Endothelial cell of umbilical vein (primary cell): ENCODE measurements at regions not wholly inside any gene's neighbourhood (a gene's known extent, or its start where the extent isn't known, plus 50 kb on each side); places are given as distances from the start of the nearest gene placed in this dataset.

Source experiments
- BruUV-seq: library from RNA; stranded (reverse); fragments of 400-500 nt; replicated peaks from 2 replicates; lab custom pipeline; 2021; lab: Mats Ljungman, UMichigan
- CTCF ChIA-PET: fragments of 300-600, 350-600 bp; sonication (Branson Sonifier 250); formaldehyde crosslinking; loops from one replicate; lab custom pipeline; 2021; ENCODE audit warnings: antibody characterized with exemption, inconsistent platforms; lab: Charles Lee
- POLR2A ChIA-PET: fragments of 300-600, 350-600 bp; sonication (Branson Sonifier 250); formaldehyde crosslinking; loops from one replicate; lab custom pipeline; 2021; ENCODE audit warnings: antibody characterized with exemption, inconsistent platforms; lab: Charles Lee
- DNase-seq: peaks from one replicate; pipeline ENCODE4 v3.0.0-alpha.2; 2011; ENCODE audit warnings: low read depth, low spot score
- FAIRE-seq: peaks from 2 replicates; lab custom pipeline; 2011; peaks lifted over from hg19 to GRCh38; lab: Jason Lieb, UNC
- H2AFZ ChIP-seq: 2 replicates; pipeline ENCODE4 v1.6.0; 2012; ENCODE audit warnings: low read depth, low read length, control low read depth, inconsistent platforms
- H3K27ac ChIP-seq: 2 replicates; pipeline ENCODE4 v1.5.1; 2011; ENCODE audit warnings: low read depth, mild to moderate bottlenecking, control low read depth, low read length, moderate library complexity; ENCODE audit not compliant: insufficient read depth
- H3K27me3 ChIP-seq, 2 experiments: 2 replicates each; pipeline versions ENCODE4 v1.6.0 to v1.6.1; 2011; ENCODE audit warnings: low read length in 2 of 2, mixed read lengths in 1 of 2; ENCODE audit not compliant: control insufficient read depth in 2 of 2, insufficient read depth in 2 of 2
- H3K36me3 ChIP-seq, 2 experiments: 2 replicates in 1 of 2; 3 replicates in 1 of 2; pipeline ENCODE4 v1.5.1; 2011; ENCODE audit warnings: low read length in 2 of 2, mild to moderate bottlenecking in 1 of 2, moderate library complexity in 1 of 2; ENCODE audit not compliant: control insufficient read depth in 2 of 2, insufficient read depth in 2 of 2; ENCODE audit errors: extremely low read depth in 1 of 2
- H3K4me1 ChIP-seq: 3 replicates; pipeline ENCODE4 v1.5.1; 2011; ENCODE audit warnings: mild to moderate bottlenecking, low read length; ENCODE audit not compliant: control insufficient read depth, insufficient read depth; ENCODE audit errors: extremely low read depth
- H3K4me2 ChIP-seq: 2 replicates; pipeline ENCODE4 v1.6.1; 2011; ENCODE audit warnings: low read length, control low read depth, mixed read lengths; ENCODE audit not compliant: insufficient read depth
- H3K4me3 ChIP-seq, 3 experiments: fragments of 200-600 bp in 1 of 3; sonication (generic), shearing (Covaris generic) in 1 of 3; replicated peaks in 1 of 3; 2 replicates each; pipeline ENCODE4 v1.5.1; 2011 to 2016; ENCODE audit warnings: control low read depth in 3 of 3, low read length in 3 of 3, mild to moderate bottlenecking in 2 of 3, inconsistent platforms in 1 of 3, low read depth in 1 of 3, moderate library complexity in 1 of 3; ENCODE audit not compliant: insufficient read depth in 1 of 3
- H3K79me2 ChIP-seq: 2 replicates; pipeline ENCODE4 v1.6.0; 2012; ENCODE audit warnings: low read length, inconsistent platforms; ENCODE audit not compliant: control insufficient read depth, insufficient read depth
- H3K9ac ChIP-seq: replicated peaks from 2 replicates; pipeline ENCODE3; 2011; ENCODE audit warnings: low read length, control low read depth; ENCODE audit not compliant: insufficient read depth; ENCODE audit errors: extremely low read depth
- H3K9me1 ChIP-seq: replicated peaks from 3 replicates; pipeline ENCODE4 v1.6.0; 2011; ENCODE audit warnings: mild to moderate bottlenecking, low read length; ENCODE audit not compliant: control insufficient read depth, insufficient read depth; ENCODE audit errors: extremely low read depth
- H3K9me3 ChIP-seq: replicated peaks from 2 replicates; pipeline ENCODE4 v1.5.1; 2012; ENCODE audit warnings: low read length, inconsistent platforms; ENCODE audit not compliant: control insufficient read depth, insufficient read depth
- H4K20me1 ChIP-seq: replicated peaks from 2 replicates; pipeline ENCODE3; 2011; ENCODE audit warnings: mild to moderate bottlenecking, low read length; ENCODE audit not compliant: control insufficient read depth, insufficient read depth; ENCODE audit errors: extremely low read depth
- FOS ChIP-seq: IDR thresholded peaks from 2 replicates; pipeline ENCODE4 v1.6.1; 2011; ENCODE audit warnings: mild to moderate bottlenecking, low read length, moderate library complexity, borderline replicate concordance; ENCODE audit not compliant: insufficient read depth
- GATA2 ChIP-seq: IDR thresholded peaks from 2 replicates; pipeline ENCODE4 v1.7.0; 2011; ENCODE audit warnings: low read depth, mild to moderate bottlenecking, moderate library complexity, mixed read lengths, low read length; ENCODE audit not compliant: insufficient read length, insufficient read depth
- JUN ChIP-seq: IDR thresholded peaks from 2 replicates; pipeline ENCODE4 v1.6.1; 2011; ENCODE audit warnings: borderline replicate concordance, low read depth; ENCODE audit not compliant: insufficient read length, insufficient read depth
- POLR2A ChIP-seq: IDR thresholded peaks from 2 replicates; pipeline ENCODE4 v1.6.1; 2012; ENCODE audit warnings: low read depth, mild to moderate bottlenecking, control low read depth, low read length
- POLR2AphosphoS5 ChIP-seq: IDR thresholded peaks from 2 replicates; pipeline ENCODE4 v1.6.1; 2012; ENCODE audit warnings: low read depth, mild to moderate bottlenecking, control low read depth, low read length, moderate library complexity; ENCODE audit not compliant: insufficient read depth
- dilution Hi-C: fragments of 300-500 bp; cut with MboI; formaldehyde crosslinking; loops from one replicate; pipeline ENCODE4 v1.15.0; 2019; ENCODE audit warnings: low sequenced_read_pairs; ENCODE audit not compliant: extremely low pct_ligation_motif_present
- intact Hi-C: fragments of 100-400 bp; cut with micrococcal nuclease; formaldehyde crosslinking; loops from one replicate; pipeline ENCODE4 v1.10.0; 2022
- TF ChIP-seq, protein P1 (sequence below): IDR thresholded peaks from 2 replicates; pipeline ENCODE4 v1.6.1; 2011; ENCODE audit not compliant: insufficient read depth, insufficient read length

DNA sequence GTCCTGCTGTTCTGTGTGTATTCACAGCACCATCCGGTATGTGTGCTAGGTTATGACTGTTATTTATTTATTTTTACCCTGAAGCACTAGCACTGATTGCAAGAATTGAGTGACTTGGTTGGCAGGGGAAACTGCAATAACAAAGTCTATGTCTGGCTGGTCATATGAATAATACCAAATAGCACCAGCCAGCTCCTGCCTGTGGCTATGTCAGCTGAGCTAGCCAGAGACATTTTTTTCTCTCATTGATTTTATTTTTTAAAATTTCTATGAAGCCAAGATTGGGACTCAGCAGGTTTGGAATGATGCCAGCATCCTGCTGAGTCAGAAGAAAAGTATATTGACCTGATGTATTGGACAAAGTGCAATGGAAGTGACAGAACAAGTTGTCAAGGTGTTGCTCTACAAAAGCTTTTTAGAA lies 188.5 kb upstream of the CDH2 start:
- dilution Hi-C loops (no loop called here), intact Hi-C loops (no loop called here)
- no peak overlapping the region for H3K9ac ChIP-seq
- no peaks in the 10 kb centered on the region for H3K9me1 ChIP-seq
- POLR2A ChIA-PET, result no interaction called here
- H3K4me3 ChIP-seq, result no peak overlapping the region
- peak; percentile 63 for FAIRE-seq
- H4K20me1 ChIP-seq, result no peaks in the 10 kb centered on the region
- no peak overlapping the region for H2AFZ ChIP-seq
- H3K4me2 ChIP-seq, result no peak overlapping the region
- TF ChIP-seq, protein P1, sequence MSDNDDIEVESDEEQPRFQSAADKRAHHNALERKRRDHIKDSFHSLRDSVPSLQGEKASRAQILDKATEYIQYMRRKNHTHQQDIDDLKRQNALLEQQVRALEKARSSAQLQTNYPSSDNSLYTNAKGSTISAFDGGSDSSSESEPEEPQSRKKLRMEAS, result no peak
- peak; percentile 26 for TF ChIP-seq FOS
- peaks cover 0 to 2% of the 10 kb centered on the region in 2 experiments for H3K27me3 ChIP-seq
- no TSS peak for BruUV-seq
- no peak overlapping the region for H3K27ac ChIP-seq
- peaks cover 3% of the 10 kb centered on the region for H3K4me1 ChIP-seq
- H3K36me3 ChIP-seq, result no peaks in the 10 kb centered on the region
- H3K79me2 ChIP-seq, result no peaks in the 10 kb centered on the region
- no peaks in the 10 kb centered on the region for H3K9me3 ChIP-seq
- DNase-seq, result peak; percentile 40
- CTCF ChIA-PET, result interaction anchor here (1.1 kb wide), 1 partner anchor 11 kb away, joined by 3 read pairs; no protein-coding TSS in a partner anchor

DNA sequence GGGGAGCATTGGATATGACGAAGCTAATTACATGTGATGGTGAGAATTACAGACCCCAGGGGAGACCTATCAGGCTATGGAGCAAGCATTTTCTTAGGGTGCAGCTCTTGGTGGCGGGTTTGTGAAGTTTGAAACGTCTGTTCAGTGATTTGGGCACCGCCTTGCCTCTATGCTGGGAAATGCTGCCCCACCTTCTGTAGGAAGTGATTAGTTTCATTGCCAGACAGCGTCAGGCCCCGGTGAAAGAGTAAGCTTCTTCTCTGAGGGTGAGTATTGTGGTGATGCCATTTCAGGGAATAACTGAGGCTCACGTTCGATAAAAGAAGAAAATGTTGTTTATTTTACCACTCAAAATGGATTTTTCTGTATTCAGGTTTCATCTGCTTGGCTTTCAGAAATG lies 186.2 kb upstream of the CDH2 start:
- DNase-seq, result no peak
- dilution Hi-C loops, result no loop called here

More for the DNA sequence above, 186.2 kb upstream of the CDH2 start:
- H3K27ac ChIP-seq, result no peak overlapping the region
- peaks cover 2 to 3% of the 10 kb centered on the region in 2 experiments for H3K27me3 ChIP-seq
- H2AFZ ChIP-seq, result no peak overlapping the region
- H3K9me1 ChIP-seq, result no peaks in the 10 kb centered on the region
- intact Hi-C loops, result no loop called here
- H3K4me2 ChIP-seq, result no peak overlapping the region
- H4K20me1 ChIP-seq, result no peaks in the 10 kb centered on the region
- CTCF ChIA-PET, result interaction anchor here (1.7 kb wide), 1 partner anchor 10 kb away, joined by 4 read pairs; no protein-coding TSS in a partner anchor
- no peak overlapping the region for H3K9ac ChIP-seq
- H3K79me2 ChIP-seq, result no peaks in the 10 kb centered on the region
- H3K36me3 ChIP-seq, result no peaks in the 10 kb centered on the region
- POLR2A ChIA-PET, result no interaction called here
- TF ChIP-seq POLR2A (no peak), FOS (no peak), GATA2 (no peak), POLR2AphosphoS5 (no peak), JUN (no peak)
- BruUV-seq, result no TSS peak
- no peak for FAIRE-seq
- peaks cover 3% of the 10 kb centered on the region for H3K4me1 ChIP-seq
- H3K9me3 ChIP-seq, result no peaks in the 10 kb centered on the region
- no peak overlapping the region for H3K4me3 ChIP-seq
